Astrocyte (in vitro differentiated cells and primary cell): ENCODE measurements at regions not wholly inside any gene's neighbourhood (a gene's known extent, or its start where the extent isn't known, plus 50 kb on each side); places are given as distances from the start of the nearest gene placed in this dataset.

Experiments
- DNase-seq: peaks from one replicate; pipeline ENCODE4 v3.0.0-alpha.2; 2010; ENCODE audit warnings: low read depth
- FAIRE-seq: peaks from 2 replicates; lab custom pipeline; 2011; peaks lifted over from hg19 to GRCh38; lab: Jason Lieb, UNC
- H2AFZ ChIP-seq: 2 replicates; pipeline ENCODE4 v1.6.0; 2012; ENCODE audit warnings: low read depth, low read length, inconsistent platforms
- H3K27ac ChIP-seq: 2 replicates; pipeline ENCODE4 v1.5.1; 2011; ENCODE audit warnings: low read depth, low read length, inconsistent platforms
- H3K27me3 ChIP-seq: 2 replicates; pipeline ENCODE4 v1.6.0; 2011; ENCODE audit warnings: low read length, inconsistent platforms; ENCODE audit not compliant: insufficient read depth
- H3K36me3 ChIP-seq: 2 replicates; pipeline ENCODE4 v1.5.1; 2011; ENCODE audit warnings: low read length, inconsistent platforms; ENCODE audit not compliant: insufficient read depth
- H3K4me1 ChIP-seq: 2 replicates; pipeline ENCODE4 v1.5.1; 2011; ENCODE audit warnings: low read length, inconsistent platforms; ENCODE audit not compliant: insufficient read depth
- H3K4me2 ChIP-seq: 2 replicates; pipeline ENCODE4 v1.6.0; 2012; ENCODE audit warnings: low read length, inconsistent platforms
- H3K4me3 ChIP-seq: 2 replicates; pipeline ENCODE4 v1.5.1; 2011; ENCODE audit warnings: low read depth, mild to moderate bottlenecking, low read length, inconsistent platforms; ENCODE audit not compliant: insufficient read depth
- H3K79me2 ChIP-seq: 2 replicates; pipeline ENCODE4 v1.6.0; 2012; ENCODE audit warnings: mild to moderate bottlenecking, low read length, inconsistent platforms; ENCODE audit not compliant: insufficient read depth
- H3K9ac ChIP-seq: 2 replicates; pipeline ENCODE4 v1.6.0; 2012; ENCODE audit warnings: mild to moderate bottlenecking, low read length, inconsistent platforms
- H3K9me3 ChIP-seq: 2 replicates; pipeline ENCODE4 v1.5.1; 2012; ENCODE audit warnings: low read depth, mild to moderate bottlenecking, low read length, inconsistent platforms; ENCODE audit not compliant: insufficient read depth
- H4K20me1 ChIP-seq: 2 replicates; pipeline ENCODE4 v1.6.0; 2012; ENCODE audit warnings: low read length, inconsistent platforms; ENCODE audit not compliant: insufficient read depth
- H3K27ac Mint-ChIP-seq: one replicate; pipeline ENCODE4 v1.8.0; 2021; ENCODE audit warnings: mild to moderate bottlenecking, mixed read lengths; ENCODE audit not compliant: unreplicated experiment
- H3K27me3 Mint-ChIP-seq: one replicate; pipeline ENCODE4 v1.8.0; 2021; ENCODE audit warnings: low read depth, mixed read lengths; ENCODE audit not compliant: unreplicated experiment
- H3K36me3 Mint-ChIP-seq: one replicate; pipeline ENCODE4 v1.8.0; 2021; ENCODE audit warnings: low read depth, mixed read lengths; ENCODE audit not compliant: unreplicated experiment
- H3K4me1 Mint-ChIP-seq: one replicate; pipeline ENCODE4 v1.8.0; 2021; ENCODE audit warnings: low read depth, mixed read lengths; ENCODE audit not compliant: unreplicated experiment
- H3K4me3 Mint-ChIP-seq: one replicate; pipeline ENCODE4 v1.8.0; 2021; ENCODE audit warnings: mild to moderate bottlenecking, moderate library complexity, mixed read lengths; ENCODE audit not compliant: unreplicated experiment
- H3K9me3 Mint-ChIP-seq: one replicate; pipeline ENCODE4 v1.8.0; 2021; ENCODE audit warnings: mild to moderate bottlenecking, mixed read lengths; ENCODE audit not compliant: unreplicated experiment
- EZH2 ChIP-seq: IDR thresholded peaks from 2 replicates; pipeline ENCODE4 v1.6.1; 2012; ENCODE audit warnings: mild to moderate bottlenecking, low read length, inconsistent platforms; ENCODE audit not compliant: insufficient read depth
- TF ChIP-seq, protein P1 (sequence below): IDR thresholded peaks from 2 replicates; pipeline ENCODE4 v1.5.1; 2011; ENCODE audit warnings: low read depth, mild to moderate bottlenecking, inconsistent platforms, low read length, moderate library complexity; ENCODE audit not compliant: insufficient read depth

DNA sequence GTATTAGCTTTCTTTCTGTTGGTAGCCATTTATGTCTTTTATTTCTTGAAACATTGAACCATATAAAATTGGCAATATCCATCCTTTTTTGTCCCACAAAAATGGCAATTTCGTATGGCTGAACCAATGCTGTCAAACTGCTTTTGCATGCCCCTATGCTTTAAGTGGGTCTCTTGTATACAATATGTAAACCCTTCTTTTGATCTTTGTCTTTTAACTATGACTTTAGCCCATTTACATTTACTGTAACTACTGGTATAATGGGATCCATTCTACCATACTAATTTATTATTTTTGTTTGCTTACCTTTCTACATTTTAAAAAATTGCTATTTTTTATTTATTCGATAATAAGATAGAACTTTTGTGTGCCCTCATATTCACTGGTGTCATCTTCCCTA is 93.4 kb downstream of the TENT4A start:
- DNase-seq (no peak), FAIRE-seq (no peak)
- H3K27ac ChIP-seq, result no peak overlapping the region
- H3K4me2 ChIP-seq, result no peak overlapping the region
- H3K9me3 ChIP-seq, result no peaks in the 10 kb centered on the region
- peaks cover 3% of the 10 kb centered on the region for H3K36me3 Mint-ChIP-seq
- H3K4me3 ChIP-seq, result no peak overlapping the region
- H3K4me1 ChIP-seq, result no peaks in the 10 kb centered on the region
- no peak overlapping the region for H2AFZ ChIP-seq
- H3K4me1 Mint-ChIP-seq, result peaks cover 19% of the 10 kb centered on the region
- H3K9me3 Mint-ChIP-seq, result peaks cover 3% of the 10 kb centered on the region
- no peak overlapping the region for H3K27ac Mint-ChIP-seq
- no peak overlapping the region for H3K4me3 Mint-ChIP-seq
- no peaks in the 10 kb centered on the region for H4K20me1 ChIP-seq
- H3K36me3 ChIP-seq, result no peaks in the 10 kb centered on the region
- no peak overlapping the region for H3K9ac ChIP-seq
- no peaks in the 10 kb centered on the region for H3K79me2 ChIP-seq
- H3K27me3 Mint-ChIP-seq, result peaks cover 3% of the 10 kb centered on the region
- no peaks in the 10 kb centered on the region for H3K27me3 ChIP-seq
- TF ChIP-seq, protein P1, sequence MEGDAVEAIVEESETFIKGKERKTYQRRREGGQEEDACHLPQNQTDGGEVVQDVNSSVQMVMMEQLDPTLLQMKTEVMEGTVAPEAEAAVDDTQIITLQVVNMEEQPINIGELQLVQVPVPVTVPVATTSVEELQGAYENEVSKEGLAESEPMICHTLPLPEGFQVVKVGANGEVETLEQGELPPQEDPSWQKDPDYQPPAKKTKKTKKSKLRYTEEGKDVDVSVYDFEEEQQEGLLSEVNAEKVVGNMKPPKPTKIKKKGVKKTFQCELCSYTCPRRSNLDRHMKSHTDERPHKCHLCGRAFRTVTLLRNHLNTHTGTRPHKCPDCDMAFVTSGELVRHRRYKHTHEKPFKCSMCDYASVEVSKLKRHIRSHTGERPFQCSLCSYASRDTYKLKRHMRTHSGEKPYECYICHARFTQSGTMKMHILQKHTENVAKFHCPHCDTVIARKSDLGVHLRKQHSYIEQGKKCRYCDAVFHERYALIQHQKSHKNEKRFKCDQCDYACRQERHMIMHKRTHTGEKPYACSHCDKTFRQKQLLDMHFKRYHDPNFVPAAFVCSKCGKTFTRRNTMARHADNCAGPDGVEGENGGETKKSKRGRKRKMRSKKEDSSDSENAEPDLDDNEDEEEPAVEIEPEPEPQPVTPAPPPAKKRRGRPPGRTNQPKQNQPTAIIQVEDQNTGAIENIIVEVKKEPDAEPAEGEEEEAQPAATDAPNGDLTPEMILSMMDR, result no peak
- TF ChIP-seq EZH2, result no peak

DNA sequence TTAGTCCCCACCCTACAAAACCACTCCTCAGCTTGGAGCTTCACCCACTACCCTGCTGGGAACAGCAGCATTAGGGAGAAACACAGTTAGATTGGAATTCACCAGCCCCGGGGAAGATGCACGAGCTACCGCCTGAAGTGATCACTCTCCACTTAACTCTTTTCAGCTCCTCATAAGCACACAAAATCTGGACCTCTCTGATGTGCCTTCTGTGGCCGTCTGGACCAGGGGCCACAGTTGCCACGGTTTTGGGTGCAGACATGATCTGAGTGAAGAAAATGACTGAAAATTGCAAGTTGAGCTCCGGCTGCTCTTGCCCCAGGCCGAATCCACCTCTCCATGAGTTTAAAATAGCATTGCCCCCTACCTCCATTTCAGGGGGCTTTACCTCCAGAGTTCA is 95.2 kb downstream of the TENT4A start:
- no peak overlapping the region for H3K4me2 ChIP-seq
- H3K27me3 ChIP-seq, result no peaks in the 10 kb centered on the region
- Mint-ChIP-seq H3K27me3 (peaks cover 5% of the 10 kb centered on the region), H3K27ac (no peak overlapping the region), H3K4me3 (no peak overlapping the region), H3K4me1 (peaks cover 19% of the 10 kb centered on the region), H3K36me3 (no peaks in the 10 kb centered on the region), H3K9me3 (no peaks in the 10 kb centered on the region)
- no peak for FAIRE-seq
- no peak overlapping the region for H3K27ac ChIP-seq
- H3K36me3 ChIP-seq, result no peaks in the 10 kb centered on the region
- H4K20me1 ChIP-seq, result no peaks in the 10 kb centered on the region
- no peaks in the 10 kb centered on the region for H3K9me3 ChIP-seq
- no peak overlapping the region for H3K4me3 ChIP-seq
- no peak overlapping the region for H2AFZ ChIP-seq
- H3K9ac ChIP-seq, result no peak overlapping the region
- no peak for DNase-seq
- no peaks in the 10 kb centered on the region for H3K79me2 ChIP-seq
- TF ChIP-seq, protein P1, result no peak
- no peak for TF ChIP-seq EZH2
- no peaks in the 10 kb centered on the region for H3K4me1 ChIP-seq

DNA sequence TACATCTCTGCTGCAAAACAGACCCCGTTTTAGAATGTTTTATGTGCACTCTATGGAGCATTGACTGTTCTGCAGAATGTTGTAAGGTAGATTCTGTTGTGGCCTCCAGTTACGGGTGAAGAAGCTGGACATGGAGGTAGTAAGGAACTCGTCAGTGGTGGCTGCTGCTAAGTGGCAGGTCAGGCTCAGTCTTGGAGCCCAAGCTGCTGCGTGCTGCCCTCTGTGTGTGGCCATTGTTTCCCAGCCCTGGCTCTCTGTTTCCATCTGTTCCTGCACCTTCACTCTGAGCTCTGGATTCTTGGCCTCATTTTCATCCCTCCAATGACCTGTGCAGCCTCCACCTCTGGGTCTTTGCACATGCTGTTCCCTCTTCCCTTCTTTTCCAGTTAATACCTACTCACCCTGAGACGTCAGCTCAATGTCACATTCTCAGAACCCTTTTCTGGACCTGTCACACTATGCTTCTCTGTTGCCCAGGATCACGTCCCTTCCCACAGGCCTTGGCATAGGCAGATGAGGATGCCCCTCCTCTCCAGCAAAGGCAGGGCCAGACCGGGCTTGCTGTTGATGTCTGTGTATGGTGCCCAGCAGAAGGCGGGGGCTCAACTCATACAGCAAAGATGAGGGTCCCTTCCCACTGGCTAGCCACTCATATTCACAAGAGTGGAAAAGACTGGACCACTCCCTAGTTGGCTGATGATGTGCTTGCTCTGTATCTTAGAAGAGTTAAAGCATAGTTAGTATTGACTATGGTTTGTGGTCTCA is 97.6 kb downstream of the TENT4A start:
- no peak overlapping the region for H2AFZ ChIP-seq
- Mint-ChIP-seq H3K4me1 (no peaks in the 10 kb centered on the region), H3K27ac (no peak overlapping the region), H3K9me3 (no peaks in the 10 kb centered on the region), H3K4me3 (no peak overlapping the region), H3K36me3 (no peaks in the 10 kb centered on the region), H3K27me3 (peaks cover 5% of the 10 kb centered on the region)
- no peaks in the 10 kb centered on the region for H3K36me3 ChIP-seq
- no peaks in the 10 kb centered on the region for H4K20me1 ChIP-seq
- no peak overlapping the region for H3K4me3 ChIP-seq
- no peaks in the 10 kb centered on the region for H3K79me2 ChIP-seq
- TF ChIP-seq, protein P1, result no peak
- no peak for TF ChIP-seq EZH2
- H3K9me3 ChIP-seq, result no peaks in the 10 kb centered on the region
- FAIRE-seq (no peak), DNase-seq (no peak)
- H3K9ac ChIP-seq, result no peak overlapping the region
- H3K27me3 ChIP-seq, result no peaks in the 10 kb centered on the region
- no peaks in the 10 kb centered on the region for H3K4me1 ChIP-seq
- no peak overlapping the region for H3K27ac ChIP-seq
- no peak overlapping the region for H3K4me2 ChIP-seq
